Type B pancreatic cell (in vitro differentiated cells): ENCODE measurements at regions not wholly inside any gene's neighbourhood (a gene's known extent, or its start where the extent isn't known, plus 50 kb on each side); places are given as distances from the start of the nearest gene placed in this dataset.

Source experiments
- DNase-seq: peaks from one replicate; pipeline ENCODE4 v3.0.0; 2021; ENCODE audit warnings: mixed read lengths; ENCODE audit not compliant: unreplicated experiment; ENCODE audit errors: extremely low spot score
- H3K27ac Mint-ChIP-seq: 2 replicates; pipeline ENCODE4 v1.8.0; 2021; ENCODE audit warnings: mild to moderate bottlenecking, mixed read lengths
- H3K27me3 Mint-ChIP-seq: 2 replicates; pipeline ENCODE4 v1.8.0; 2021; ENCODE audit warnings: mixed read lengths
- H3K36me3 Mint-ChIP-seq: 2 replicates; pipeline ENCODE4 v1.8.0; 2021; ENCODE audit warnings: mixed read lengths
- H3K4me1 Mint-ChIP-seq: one replicate; pipeline ENCODE4 v1.8.0; 2021; ENCODE audit warnings: mixed read lengths; ENCODE audit not compliant: unreplicated experiment
- H3K4me3 Mint-ChIP-seq: 2 replicates; pipeline ENCODE4 v1.8.0; 2021; ENCODE audit warnings: mild to moderate bottlenecking, mixed read lengths
- H3K9me3 Mint-ChIP-seq: 2 replicates; pipeline ENCODE4 v1.8.0; 2021; ENCODE audit warnings: mixed read lengths
- TF ChIP-seq, protein P1 (sequence below): fragments of 200-600 bp; sonication (generic); conservative IDR thresholded peaks from 2 replicates; pipeline ENCODE4 v1.5.0; 2021; ENCODE audit warnings: antibody characterized with exemption, mild to moderate bottlenecking

GRCh38 chr9:109728686-109729300 is 51.2 kb upstream of the PALM2AKAP2 start:
- peaks cover 6% of the 10 kb centered on the region for H3K4me1 Mint-ChIP-seq
- no peaks in the 10 kb centered on the region for H3K36me3 Mint-ChIP-seq
- DNase-seq = no peak
- H3K9me3 Mint-ChIP-seq = peaks cover 13% of the 10 kb centered on the region
- H3K27me3 Mint-ChIP-seq = peaks cover 10% of the 10 kb centered on the region
- TF ChIP-seq, protein P1, sequence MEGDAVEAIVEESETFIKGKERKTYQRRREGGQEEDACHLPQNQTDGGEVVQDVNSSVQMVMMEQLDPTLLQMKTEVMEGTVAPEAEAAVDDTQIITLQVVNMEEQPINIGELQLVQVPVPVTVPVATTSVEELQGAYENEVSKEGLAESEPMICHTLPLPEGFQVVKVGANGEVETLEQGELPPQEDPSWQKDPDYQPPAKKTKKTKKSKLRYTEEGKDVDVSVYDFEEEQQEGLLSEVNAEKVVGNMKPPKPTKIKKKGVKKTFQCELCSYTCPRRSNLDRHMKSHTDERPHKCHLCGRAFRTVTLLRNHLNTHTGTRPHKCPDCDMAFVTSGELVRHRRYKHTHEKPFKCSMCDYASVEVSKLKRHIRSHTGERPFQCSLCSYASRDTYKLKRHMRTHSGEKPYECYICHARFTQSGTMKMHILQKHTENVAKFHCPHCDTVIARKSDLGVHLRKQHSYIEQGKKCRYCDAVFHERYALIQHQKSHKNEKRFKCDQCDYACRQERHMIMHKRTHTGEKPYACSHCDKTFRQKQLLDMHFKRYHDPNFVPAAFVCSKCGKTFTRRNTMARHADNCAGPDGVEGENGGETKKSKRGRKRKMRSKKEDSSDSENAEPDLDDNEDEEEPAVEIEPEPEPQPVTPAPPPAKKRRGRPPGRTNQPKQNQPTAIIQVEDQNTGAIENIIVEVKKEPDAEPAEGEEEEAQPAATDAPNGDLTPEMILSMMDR = no peak
- H3K27ac Mint-ChIP-seq = no peak overlapping the region
- no peak overlapping the region for H3K4me3 Mint-ChIP-seq

DNA sequence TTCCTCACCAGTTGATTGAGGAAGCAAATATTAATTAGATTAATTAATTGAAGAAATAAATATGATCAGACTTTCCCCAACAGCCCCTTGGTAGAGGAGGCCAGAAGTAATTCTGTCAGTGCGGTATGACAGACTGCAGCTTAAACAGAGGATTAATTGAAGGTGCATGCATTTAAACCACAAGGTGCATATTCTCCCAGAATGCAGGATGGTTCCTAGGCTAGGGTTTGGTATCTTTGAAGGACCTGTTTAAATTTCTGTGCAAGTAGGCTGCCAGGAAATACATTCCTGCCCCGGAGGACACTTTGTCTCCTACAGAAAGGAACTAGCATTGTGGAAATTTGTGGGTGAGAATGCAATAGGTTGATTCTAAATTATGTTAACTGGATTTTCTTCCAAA is 50.5 kb upstream of the PALM2AKAP2 start:
- TF ChIP-seq, protein P1 = no peak
- no peaks in the 10 kb centered on the region for H3K36me3 Mint-ChIP-seq
- H3K27me3 Mint-ChIP-seq = peaks cover 11% of the 10 kb centered on the region
- no peak for DNase-seq
- peaks cover 9% of the 10 kb centered on the region for H3K4me1 Mint-ChIP-seq
- no peak overlapping the region for H3K4me3 Mint-ChIP-seq
- no peak overlapping the region for H3K27ac Mint-ChIP-seq
- peaks cover 16% of the 10 kb centered on the region for H3K9me3 Mint-ChIP-seq
